Kidney (tissue), 13 donors: ENCODE measurements at regions not wholly inside any gene's neighbourhood (a gene's known extent, or its start where the extent isn't known, plus 50 kb on each side); places are given as distances from the start of the nearest gene placed in this dataset.

Experiments used
- DNase-seq, 5 donors: peaks; one replicate each; pipeline ENCODE4 v3.0.0-alpha.2; 2013 to 2020
- FAIRE-seq: peaks from 2 replicates; lab custom pipeline; 2012; peaks lifted over from hg19 to GRCh38; lab: Jason Lieb, UNC
- H3K27ac ChIP-seq, 2 donors: one replicate each; pipeline ENCODE4 v1.7.0; 2013; ENCODE audit warnings: low read depth in 2 of 2, low read length in 2 of 2, inconsistent platforms in 1 of 2
- H3K27me3 ChIP-seq: one replicate; pipeline ENCODE4 v1.7.1; 2013; ENCODE audit warnings: low read length, inconsistent platforms; ENCODE audit not compliant: control insufficient read depth, insufficient read depth
- H3K36me3 ChIP-seq, 3 donors: one replicate each; pipeline versions ENCODE4 v1.7.0 to v1.7.1; 2013; ENCODE audit warnings: low read length in 3 of 3, control low read depth in 1 of 3, inconsistent platforms in 1 of 3; ENCODE audit not compliant: insufficient read depth in 3 of 3, control insufficient read depth in 2 of 3
- H3K4me1 ChIP-seq, 3 donors: one replicate each; pipeline versions ENCODE4 v1.7.0 to v1.7.1; 2013; ENCODE audit warnings: low read length in 3 of 3, inconsistent platforms in 1 of 3, low read depth in 1 of 3; ENCODE audit not compliant: control insufficient read depth in 2 of 3, insufficient read depth in 2 of 3
- H3K4me3 ChIP-seq, 3 donors: one replicate each; pipeline versions ENCODE4 v1.7.0 to v1.8.1; 2013; ENCODE audit warnings: low read length in 3 of 3, control low read depth in 1 of 3, inconsistent platforms in 1 of 3
- H3K9ac ChIP-seq, 3 donors: one replicate each; pipeline versions ENCODE4 v1.7.0 to v1.7.1; 2013; ENCODE audit warnings: low read length in 3 of 3, control low read depth in 1 of 3, inconsistent platforms in 1 of 3
- H3K9me3 ChIP-seq, 3 donors: one replicate each; pipeline versions ENCODE4 v1.7.0 to v1.7.1; 2013; ENCODE audit warnings: low read length in 3 of 3, control low read depth in 1 of 3, inconsistent platforms in 1 of 3; ENCODE audit not compliant: control insufficient read depth in 2 of 3, insufficient read depth in 1 of 3
- CTCF ChIP-seq: IDR thresholded peaks from 3 replicates; pipeline ENCODE4 v1.5.1; 2012; ENCODE audit warnings: mild to moderate bottlenecking, moderate library complexity, borderline replicate concordance; ENCODE audit not compliant: insufficient read depth; ENCODE audit errors: extremely low read depth
- intact Hi-C: fragments of 100-400 bp; cut with DNase I; formaldehyde crosslinking; loops from one replicate; pipeline ENCODE4 v1.11.1; 2022
- donor health status: control.
- donor health status: control.
- donor health status: control.
- donor health status: control.
- donor health status: control.
- donor health status: DM: yes; HTN: yes; CAD: no.
- donor health status: Normal renal cell carcinoma (clear cell type).

DNA sequence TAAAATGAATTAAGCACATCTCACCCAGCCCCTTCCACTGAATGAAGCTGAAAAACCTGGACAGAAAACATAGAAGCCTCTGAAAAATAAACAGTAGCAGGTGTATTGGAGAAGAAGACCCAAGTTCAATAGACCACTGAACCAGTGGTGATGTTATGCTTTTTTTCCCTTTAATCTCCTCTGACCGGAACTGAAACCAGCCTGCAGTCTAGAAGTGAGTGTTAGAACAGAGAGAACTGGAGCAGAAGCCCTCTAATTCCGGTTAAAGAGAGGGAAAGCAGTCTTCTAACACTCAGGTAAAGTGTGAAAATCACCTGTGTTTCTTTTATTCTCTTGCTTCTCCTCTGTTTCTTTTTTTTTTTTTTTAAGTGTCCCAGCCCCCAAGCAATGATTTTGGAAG is 83.5 kb upstream of the CCL21 start:
- no peaks in the 10 kb centered on the region for H3K36me3 ChIP-seq
- intact Hi-C loops: no loop called here
- H3K9ac ChIP-seq: no peak overlapping the region
- TF ChIP-seq CTCF: no peak
- DNase-seq (no peak), FAIRE-seq (no peak)
- H3K27ac ChIP-seq: no peak overlapping the region
- H3K9me3 ChIP-seq: no peaks in the 10 kb centered on the region
- H3K27me3 ChIP-seq: no peaks in the 10 kb centered on the region
- H3K4me1 ChIP-seq: no peaks in the 10 kb centered on the region
- H3K4me3 ChIP-seq: no peak overlapping the region

DNA sequence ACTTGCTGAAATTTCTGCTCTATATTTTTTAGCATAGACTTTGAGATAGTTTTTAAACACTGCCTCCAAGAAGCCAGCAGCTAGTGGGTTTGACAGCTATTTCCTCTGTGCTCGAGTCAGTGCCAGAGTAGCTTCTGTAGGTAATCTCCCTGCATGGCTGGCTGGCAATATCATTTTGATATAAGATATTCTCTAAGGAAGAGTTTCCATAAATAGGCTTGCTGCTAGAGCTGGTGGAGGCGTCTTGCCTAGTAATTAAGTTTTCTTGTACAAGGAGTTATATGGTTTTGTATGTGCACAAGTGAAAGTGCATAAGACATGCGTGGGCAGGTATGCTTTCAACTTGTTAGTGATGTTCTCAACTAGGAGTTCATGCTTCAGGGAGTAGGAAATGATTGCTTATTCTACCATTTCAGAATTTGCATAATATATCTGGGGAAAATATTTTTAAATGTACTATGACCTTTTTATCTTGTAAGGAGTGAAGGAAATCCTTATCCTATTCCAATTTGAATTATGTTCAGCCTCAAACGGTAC is 74.1 kb upstream of the CCL21 start:
- FAIRE-seq: no peak
- Histone ChIP-seq H3K4me3 (no peak overlapping the region), H3K4me1 (no peaks in the 10 kb centered on the region), H3K36me3 (no peaks in the 10 kb centered on the region), H3K27me3 (no peaks in the 10 kb centered on the region), H3K9ac (no peak overlapping the region), H3K9me3 (no peaks in the 10 kb centered on the region), H3K27ac (no peak overlapping the region)
- intact Hi-C loops: no loop called here
- no peak for TF ChIP-seq CTCF
- no peak for DNase-seq

GRCh38 chr9:34782372-34782771 is 72.4 kb upstream of the CCL21 start:
- H3K9ac ChIP-seq: no peak overlapping the region
- H3K4me3 ChIP-seq: no peak overlapping the region
- no peak for FAIRE-seq
- H3K27me3 ChIP-seq: no peaks in the 10 kb centered on the region
- DNase-seq: no peak
- H3K36me3 ChIP-seq: no peaks in the 10 kb centered on the region
- H3K9me3 ChIP-seq: no peaks in the 10 kb centered on the region
- no peaks in the 10 kb centered on the region for H3K4me1 ChIP-seq
- TF ChIP-seq CTCF: no peak
- H3K27ac ChIP-seq: no peak overlapping the region
- intact Hi-C loops: no loop called here

DNA sequence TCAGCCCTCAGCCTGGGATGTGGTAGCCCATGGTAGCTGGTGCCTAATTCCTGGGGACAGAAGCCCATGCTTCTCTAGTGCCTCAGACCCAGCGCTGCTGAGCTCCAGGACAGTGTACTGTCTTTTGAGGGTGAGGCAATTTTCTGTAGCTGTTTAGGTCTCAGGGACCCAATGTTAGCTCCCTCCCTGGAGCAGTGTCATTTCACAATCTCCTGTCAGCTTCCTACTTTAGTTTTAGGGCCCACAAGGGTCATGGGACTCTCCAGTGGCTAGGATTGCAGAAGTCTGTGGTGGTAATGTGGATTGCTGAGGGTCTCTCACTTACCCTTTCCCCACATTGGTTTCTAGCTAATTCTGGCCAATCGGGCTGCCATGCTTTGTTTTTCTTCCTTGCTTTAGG is 67.7 kb upstream of the CCL21 start:
- no peaks in the 10 kb centered on the region for H3K9me3 ChIP-seq
- H3K4me1 ChIP-seq: no peaks in the 10 kb centered on the region
- H3K4me3 ChIP-seq: no peak overlapping the region
- TF ChIP-seq CTCF: no peak
- no peak overlapping the region for H3K27ac ChIP-seq
- H3K27me3 ChIP-seq: no peaks in the 10 kb centered on the region
- intact Hi-C loops: no loop called here
- H3K9ac ChIP-seq: no peak overlapping the region
- no peak for DNase-seq
- no peak for FAIRE-seq
- no peaks in the 10 kb centered on the region for H3K36me3 ChIP-seq
